DMS153 (cell line): ENCODE measurements at regions not wholly inside any gene's neighbourhood (a gene's known extent, or its start where the extent isn't known, plus 50 kb on each side); places are given as distances from the start of the nearest gene placed in this dataset.
"Not testable (repeated sequence)": the region's sequence is repeated elsewhere in the genome, so short reads cannot be mapped to it uniquely, and the experiment has no call there.

Experiments used
- DNase-seq: peaks from one replicate; lab custom pipeline; 2025; lab: John Stamatoyannopoulos, UW

DNA sequence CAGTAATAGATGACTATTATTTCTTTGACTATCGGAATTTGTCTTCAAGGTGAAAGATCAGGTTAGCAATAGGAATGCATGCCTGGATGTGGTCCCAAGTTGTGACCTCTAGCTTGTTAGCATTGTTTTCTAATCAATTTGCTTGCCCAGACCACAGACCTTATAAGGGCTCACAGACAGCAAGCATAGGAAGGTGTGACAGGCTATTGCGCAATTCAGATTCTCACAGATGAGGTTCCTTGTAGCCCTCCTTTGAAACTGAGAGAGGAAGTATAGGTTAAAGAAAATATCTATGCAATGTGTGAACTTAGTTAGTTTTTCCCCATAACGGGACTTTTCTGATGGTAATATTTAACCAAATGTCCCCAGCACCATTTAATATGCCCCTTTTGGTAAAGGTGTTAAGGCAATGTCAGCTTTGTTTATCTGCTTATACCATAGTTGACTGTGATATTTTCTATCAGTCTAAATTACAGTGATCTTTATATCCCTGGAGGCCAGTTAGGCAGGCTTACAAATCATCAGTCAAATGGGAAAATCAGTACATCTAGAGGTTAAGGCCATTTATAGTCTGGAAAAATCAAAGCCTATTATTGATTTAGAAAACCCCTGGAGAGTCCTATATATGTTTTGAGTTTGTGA is 168.1 kb upstream of the MBNL1 start:
- DNase-seq = no peak

DNA sequence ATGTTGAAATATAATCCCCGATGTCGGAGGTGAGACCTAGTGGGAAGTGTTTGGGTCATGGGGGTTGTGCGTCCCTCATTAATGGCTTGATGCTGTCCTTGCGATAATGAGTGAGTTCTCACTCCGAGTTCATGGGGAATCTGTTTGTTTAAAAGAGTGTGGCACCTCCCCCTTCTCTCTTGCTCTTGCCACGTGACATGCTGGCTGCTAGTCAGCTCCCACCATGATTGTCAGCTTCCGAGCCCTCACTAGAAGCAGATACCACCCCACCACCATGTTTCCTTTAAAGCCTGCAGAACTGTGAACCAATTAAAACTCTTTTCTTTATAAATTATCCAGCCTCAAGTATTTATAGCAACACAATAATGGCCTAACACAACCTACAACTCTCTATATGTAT is 166.3 kb upstream of the MBNL1 start:
- no peak for DNase-seq

DNA sequence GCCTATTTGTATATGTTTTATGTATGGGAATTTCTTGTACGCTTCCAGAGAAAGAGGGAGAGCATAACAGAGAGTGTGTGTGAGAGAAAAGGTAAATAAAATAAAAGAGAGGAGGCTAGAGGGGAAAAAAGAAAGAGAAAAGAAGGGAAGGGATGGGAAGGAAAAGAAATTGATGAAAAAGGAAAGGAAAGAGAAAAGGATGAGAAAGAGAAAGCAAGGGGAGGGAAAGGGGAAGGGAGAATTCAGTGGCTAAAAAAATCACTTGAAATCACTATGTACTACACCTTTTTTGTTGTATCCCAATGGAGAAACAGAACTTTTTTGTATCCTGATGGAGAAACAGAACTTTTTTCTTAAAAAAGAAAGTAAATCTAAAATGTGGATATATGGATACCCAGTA is 165.5 kb upstream of the MBNL1 start:
- no peak for DNase-seq

DNA sequence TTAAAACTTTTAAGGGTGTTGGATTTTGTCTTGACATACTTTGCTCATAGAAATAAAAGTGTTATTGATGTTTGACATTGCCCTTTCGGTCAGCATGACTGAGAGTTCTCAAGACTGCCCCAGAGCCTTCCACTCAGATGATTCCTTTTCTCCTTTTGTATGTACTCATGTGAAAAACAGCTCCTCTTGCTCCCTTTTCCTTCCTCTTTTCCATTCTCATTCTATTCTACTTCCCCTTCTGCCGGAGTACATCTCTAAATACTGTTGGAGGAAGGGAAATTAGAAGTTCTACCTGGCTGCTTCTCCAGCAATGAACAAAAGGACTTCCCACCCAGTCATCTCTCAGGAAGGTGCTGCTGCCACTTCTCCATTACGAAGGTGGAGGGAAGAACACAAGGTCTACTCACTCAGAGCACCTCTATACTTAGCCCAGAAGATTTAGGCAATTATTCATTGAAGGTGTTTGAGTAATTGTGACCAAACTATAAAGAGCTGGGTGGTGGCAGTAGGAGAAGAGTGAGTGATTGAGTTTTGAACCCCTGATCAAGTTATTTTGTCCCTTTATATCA is 163.8 kb upstream of the MBNL1 start:
- no peak for DNase-seq

DNA sequence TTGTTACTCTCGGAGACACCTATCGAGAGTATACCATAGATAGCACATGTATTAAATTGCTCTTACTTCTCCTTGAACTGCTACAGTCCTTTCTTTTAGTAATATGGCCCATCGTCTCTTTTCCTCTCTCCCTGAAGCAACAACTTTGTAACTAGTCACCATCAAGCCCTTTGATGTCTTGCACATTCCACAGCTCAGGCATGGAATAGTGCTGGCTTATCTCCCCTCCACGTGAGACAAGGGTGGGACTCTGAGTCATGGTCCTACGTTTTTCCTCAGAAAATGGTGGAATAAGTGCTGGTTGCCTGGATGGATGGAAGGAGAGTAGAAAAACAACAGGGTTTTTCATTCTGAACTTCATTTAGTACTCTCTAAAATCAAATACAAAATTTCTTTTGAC is 163.3 kb upstream of the MBNL1 start:
- no peak for DNase-seq

DNA sequence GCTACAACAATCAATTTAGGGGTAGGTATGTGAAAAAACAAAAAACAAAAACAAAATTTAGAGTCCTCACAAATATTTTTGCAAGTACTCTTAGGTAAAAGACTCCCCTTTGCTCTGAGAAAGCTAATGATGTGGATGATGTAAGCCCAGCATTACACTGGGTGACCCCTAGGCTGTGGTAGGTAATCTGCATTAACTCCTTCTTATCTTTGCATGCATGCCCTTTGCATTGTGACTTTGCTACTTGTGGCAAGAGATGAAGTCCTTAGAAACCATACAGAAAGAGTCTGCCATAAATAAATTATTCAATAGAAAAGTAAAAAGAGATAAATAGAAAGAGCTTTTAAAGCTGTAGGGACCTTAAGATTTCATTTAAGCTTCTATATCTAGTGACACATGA is 159.7 kb upstream of the MBNL1 start:
- DNase-seq = no peak

DNA sequence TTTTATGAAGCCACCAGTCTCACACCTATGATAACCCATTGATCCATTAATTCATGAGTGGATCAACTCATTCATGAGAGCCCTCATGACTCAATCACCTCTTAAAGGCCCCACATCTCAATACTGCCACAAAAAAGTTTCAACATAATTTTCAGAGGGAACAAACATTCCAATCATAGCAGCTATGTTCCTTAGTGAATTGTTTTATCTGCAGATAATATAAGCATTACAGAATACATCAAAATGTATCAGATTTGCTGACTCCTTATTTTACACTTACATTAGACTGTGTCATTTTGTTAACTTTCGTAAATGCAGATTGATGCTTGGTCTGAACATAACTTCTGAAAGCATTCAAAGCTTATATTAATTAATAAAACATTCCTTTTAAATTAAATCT is 155.3 kb upstream of the MBNL1 start:
- DNase-seq = no peak

DNA sequence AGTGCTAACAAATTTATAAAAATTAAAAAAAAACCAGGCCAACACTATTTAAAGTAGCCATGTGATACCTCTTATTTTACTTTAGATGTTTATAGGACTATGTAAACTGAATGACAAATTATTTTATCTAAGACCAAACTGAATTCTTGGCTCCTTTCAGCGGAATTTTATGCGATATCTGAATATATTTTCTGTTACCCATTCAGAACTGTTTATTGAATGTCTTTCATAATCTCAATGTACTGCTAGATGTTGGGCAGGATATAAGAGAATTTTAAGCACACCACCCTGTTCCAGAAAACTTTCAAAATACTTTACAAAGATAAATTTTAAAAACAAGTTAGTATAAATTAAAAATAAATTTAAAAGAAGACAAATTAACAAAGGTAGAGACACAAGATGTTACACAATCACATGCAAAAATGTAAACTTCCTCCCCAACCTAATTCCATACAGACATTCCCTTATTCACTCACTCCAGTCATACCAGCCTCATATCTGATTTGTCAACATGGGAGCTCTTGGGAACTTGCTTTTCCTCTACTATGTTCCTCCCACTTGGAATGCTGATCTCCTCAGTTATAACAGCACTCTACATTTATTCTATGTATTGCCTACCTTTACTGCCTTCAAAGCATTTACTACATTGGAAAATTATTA is 154.6 kb upstream of the MBNL1 start:
- no peak for DNase-seq

DNA sequence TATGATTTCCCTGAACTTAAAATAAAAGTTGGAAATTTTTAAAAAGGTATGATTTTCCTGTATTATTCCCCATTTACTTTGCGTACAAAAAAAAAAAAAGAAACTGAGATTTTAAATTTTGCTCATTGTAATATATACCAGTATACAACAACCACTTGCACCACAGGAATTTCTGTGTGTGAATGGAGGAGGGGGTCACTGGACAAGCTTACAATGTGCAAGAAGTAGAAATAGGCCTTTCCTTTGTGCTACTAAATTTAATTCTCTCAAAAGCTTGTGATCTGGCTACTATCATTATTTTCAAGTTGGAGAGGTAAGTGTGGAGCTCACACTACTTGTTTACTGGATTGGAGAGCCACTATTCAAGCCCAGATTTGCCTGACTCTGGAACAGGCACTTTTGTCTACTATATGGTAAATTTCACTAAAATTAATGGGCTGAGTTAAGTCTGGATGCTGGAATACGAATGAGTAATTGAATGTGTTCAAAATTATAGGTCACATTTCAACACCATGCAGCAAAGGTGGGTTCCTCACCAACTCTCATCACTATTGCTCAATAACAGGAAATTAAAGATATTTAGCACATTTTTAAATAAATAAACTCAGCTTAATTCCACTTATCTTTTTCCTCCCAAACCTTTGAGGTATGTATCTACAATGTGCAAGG is 148.0 kb upstream of the MBNL1 start:
- no peak for DNase-seq

DNA sequence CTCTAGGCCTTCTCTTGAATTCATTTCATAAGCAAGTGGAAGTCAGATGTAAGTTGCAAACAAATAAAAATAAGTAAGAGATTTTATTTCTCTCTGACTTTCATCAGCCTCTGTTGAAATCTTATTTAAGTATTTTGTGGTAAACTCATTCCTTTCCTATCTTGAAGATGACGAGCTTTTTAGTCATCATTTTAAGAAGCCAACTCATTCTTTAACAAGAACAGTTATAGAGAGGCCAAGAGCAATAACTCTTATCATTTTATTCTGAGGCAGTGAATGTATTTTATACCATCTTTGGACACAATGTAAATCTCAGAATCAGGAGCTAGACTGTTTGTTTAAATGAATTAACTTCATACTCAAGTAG is 147.5 kb upstream of the MBNL1 start:
- DNase-seq = no peak

DNA sequence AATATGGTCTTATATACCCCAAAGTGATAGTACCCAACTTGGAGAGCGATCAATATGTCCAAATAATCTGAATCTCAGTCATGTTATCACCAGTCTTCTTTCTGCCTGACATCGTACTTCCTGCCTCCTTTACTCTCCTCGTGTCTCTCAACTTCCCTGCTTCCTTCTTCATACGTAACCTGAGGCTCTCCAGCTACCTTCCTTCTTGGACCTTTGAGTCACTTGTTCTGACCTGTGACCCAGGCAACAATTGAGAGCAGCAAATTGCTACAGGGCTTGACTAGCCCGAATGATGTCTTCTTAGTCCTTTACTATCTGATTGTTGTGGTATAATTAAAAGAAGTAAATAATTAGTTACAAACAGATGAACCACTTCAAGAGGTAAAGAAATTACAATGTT is 145.9 kb upstream of the MBNL1 start:
- DNase-seq = no peak

DNA sequence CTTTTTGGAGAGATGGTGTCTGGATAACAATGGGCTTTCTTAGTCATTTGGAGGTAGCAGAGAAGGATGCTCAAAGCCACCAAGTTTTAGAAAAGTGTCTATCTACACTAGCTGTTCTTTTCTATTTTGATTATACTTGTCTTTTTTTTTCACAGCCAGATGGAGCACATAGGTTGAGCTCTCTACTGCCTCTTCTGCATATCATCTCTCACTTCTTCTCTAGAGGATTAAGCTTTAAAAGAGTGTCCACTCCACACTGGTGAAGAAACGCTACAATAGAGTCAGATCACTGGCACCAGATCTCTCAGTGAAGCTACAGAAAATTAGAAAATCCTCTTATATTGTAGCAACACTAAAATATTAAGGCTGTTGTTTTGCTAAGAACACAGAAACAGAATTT is 145.3 kb upstream of the MBNL1 start:
- no peak for DNase-seq

DNA sequence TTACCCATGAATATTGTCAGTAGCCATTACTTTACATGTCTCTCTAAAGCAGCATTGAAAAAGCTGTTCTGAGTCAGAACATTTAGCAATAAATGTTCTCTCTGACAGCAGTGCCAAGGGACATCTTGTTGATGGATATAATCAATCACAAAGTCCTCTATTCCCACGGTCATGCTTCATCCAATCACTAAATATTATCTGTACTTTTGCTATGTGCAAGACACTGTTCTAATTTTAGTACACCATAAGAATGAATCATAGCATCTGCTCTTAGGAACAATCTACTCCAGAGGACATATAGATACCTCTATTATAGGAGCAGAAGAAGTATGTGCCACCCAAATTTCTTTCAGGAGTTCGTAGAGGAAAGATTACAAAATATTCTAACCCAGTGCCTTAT is 142.5 kb upstream of the MBNL1 start:
- DNase-seq = no peak

DNA sequence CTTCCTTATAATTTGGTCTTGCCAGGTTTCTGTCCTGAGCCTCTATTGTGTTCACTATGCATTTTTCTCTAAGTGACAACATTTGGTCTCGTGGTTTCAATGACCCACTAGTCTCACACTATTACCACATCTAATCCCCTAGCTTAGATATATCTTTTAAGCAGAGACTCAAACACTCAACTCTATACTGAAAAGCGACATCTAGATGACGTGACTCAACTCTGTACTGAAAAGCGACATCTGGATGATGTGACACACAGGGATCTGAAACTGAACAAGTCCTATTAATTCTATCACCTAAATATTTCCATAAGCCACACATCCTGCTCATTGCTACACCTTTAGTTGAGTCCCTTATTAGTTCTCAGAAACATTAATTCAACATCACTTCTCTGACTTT is 141.7 kb upstream of the MBNL1 start:
- DNase-seq = no peak

DNA sequence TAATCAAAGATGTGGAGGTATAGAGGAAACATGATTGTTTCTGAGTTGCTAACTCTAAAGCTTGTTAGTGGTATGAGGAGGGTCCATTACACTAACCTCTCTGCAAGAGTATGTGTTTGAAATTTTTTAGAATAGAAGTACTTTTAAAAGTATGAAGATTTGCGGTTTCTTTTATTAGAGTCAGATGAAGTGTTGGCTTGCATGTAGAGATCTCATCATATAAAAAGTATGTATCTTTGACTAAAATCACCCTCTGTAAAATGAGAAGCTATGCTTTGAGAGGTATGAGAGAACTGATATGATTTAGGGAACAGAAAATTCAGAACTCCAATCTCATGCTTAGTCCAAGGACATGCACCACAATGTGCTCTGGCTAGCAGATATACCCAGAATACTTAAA is 140.4 kb upstream of the MBNL1 start:
- DNase-seq = no peak

DNA sequence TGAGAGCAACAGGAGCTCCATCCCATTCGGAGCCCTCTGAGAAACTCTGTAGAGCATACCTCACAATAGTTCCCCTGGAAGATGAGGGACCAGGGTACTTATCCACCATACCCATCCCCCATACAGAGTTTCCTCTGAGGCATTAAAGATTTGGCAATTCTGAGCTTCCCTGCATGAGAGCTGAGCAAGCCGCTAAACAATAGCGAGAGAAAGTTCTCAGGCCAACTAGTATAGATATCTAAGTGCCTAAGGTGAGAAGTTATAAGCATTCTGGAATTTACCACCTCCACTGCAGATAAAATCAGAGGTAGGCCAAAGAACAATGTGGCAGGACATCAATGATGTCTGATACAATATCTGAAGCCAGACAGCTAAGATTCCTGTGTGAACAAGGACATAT is 129.1 kb upstream of the MBNL1 start:
- no peak for DNase-seq

DNA sequence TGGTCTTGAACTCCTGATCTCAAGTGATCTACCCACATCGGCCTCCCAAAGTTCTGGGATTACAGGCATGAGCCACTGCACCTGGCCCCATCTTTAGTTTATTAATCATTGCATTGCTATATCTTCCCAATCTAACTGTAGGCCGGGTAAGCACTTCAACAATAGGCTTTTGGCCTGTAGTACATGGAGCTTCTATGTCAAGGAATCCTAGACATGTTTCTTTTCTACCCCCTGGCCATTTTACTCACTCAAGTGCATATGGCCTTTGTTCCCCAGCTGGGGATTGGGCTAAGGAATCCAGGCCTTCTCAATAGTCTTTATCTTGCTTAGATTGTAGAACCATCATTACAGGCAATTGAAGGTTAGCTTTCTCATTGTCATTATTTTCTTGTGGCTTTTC is 122.3 kb upstream of the MBNL1 start:
- no peak for DNase-seq

DNA sequence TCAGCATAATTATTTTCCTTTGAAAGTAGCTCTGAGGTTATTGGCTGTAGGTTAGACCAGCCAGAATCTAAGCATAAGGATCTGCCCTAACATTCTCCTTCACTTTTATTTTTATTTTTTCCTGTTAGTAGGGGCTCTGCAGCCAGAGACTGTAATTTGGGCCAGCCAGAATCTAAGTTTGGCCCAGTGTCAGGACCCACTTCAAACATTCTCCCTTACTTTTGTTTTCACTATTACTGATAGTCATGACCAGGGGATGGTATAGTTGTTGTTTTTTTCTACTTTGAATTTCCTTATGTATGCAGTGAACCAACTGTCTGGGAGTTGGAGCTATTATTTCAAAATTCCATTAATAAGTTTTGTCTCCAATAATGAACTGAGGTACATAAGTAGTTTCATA is 121.0 kb upstream of the MBNL1 start:
- no peak for DNase-seq

DNA sequence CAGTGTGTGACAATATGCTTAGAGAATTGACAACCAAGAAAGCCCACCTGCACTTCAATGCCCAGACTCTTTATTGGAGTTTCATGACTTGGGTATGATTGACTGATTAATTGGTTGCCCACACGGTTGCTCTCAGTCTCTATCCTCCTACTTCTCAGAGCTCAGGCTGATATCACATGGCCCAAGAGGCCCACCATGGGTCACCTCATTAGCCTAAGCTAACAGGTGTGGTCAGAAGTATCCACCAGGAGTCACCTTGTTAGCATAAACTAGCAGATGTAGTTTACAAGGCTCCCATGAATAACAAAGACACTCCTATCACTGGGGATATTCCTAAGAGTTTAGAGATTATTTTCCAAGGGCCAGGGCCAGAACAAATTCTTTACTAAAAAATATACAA is 120.2 kb upstream of the MBNL1 start:
- DNase-seq = no peak

DNA sequence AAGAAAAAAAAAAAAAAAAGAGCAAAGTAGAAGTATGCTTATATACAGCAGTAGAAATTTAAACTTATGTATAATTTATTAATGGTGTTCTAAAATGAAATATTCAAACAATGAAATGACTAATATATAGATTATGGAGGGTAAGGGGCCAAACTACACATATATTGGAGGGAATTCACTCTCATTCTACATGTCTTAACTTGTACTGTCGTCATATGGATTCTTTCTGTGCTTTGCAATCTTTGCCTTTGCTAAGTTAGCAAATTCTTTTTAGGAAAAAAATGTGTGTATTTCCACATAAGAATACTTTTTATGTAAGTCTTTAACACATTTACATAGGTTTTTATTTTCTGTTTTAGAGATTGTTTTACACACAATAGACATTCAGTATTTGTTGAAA is 118.9 kb upstream of the MBNL1 start:
- DNase-seq = no peak

DNA sequence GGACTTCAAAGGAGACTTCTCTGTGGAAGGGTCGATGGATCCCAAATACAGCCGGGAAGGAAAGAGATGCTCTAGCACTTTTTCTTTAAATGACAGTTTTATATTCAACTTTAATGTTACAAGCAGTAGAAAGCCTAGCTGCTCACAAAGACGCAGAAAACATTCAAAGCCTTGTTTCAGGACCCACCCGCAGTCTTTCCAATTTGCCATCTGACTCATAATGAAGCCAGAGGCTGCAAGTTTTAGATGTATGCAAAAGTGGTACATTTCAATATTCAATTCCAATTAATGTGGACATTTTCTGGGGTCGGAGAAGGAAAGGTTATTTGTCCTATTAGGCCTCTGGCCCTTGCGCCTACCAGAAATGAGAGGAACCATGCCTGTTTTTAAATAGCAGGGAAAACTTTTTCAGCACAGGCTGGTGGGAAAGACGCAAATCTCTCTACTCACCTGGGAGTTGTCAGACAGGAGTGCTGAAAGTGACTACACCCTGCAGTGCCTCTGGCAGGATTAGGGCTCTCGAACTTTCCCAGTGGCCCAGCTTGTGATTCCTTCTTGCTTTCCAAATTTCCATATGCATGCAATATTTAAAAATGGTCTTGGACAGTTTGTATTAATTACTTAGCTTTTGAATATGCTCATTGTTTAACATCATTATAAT is 117.4 kb upstream of the MBNL1 start:
- no peak for DNase-seq

DNA sequence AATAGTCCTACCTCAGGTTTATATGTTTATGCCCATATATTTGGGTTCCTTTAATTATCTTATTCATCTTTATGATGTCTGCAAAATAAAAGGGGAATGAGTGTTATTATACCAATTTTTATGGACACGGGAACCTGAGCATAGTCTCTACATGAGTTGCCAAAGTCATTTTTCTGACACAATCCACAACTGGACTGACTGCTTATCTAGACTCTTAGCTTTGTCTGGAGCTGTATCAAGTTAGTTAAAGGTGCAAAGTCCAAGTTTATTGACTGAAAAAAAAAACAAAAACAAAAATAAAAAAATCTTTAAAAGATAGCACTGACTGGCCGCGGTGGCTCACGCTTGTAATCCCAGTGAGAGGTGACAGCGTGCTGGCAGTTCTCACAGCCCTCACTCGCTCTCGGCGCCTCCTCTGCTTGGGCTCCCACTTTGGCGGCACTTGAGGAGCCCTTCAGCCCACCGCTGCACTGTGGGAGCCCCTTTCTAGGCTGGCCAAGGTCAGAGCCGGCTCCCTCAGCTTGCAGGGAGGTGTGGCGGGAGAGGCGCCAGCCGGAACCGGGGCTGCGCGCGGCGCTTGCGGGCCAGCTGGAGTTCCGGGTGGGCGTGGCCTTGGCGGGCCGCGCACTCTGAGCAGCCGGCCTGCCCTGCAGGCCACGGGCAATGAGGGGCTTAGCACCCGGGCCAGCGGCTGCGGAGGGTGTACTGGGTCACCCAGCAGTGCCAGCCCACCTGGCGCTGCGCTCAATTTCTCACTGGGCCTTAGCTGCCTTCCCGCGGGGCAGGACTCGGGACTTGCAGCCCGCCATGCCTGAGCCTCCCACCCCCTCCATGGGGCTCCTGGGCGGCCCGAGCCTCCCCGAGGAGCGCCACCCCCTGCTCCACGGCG is 116.6 kb upstream of the MBNL1 start:
- DNase-seq = not testable (repeated sequence)
